ENCODE measurements at regions not wholly inside any gene's neighbourhood (a gene's known extent, or its start where the extent isn't known, plus 50 kb on each side); places are given as distances from the start of the nearest gene placed in this dataset.

GRCh38 chr5:28743716-28744110 is 1705.3 kb upstream of the CDH9 start:
- H3K36me3 ChIP-seq = no peaks in the 10 kb centered on the region
- no peak overlapping the region for H3K27ac ChIP-seq
- H3K4me1 ChIP-seq (replicated peaks) = no peaks in the 10 kb centered on the region
- no peaks in the 10 kb centered on the region for H3K9me3 ChIP-seq (replicated peaks)
- no peak for DNase-seq (ENCODE audit: low read depth in 1 of 2, low spot score in 2 of 2)
- no peak overlapping the region for H3K4me3 ChIP-seq
- no peaks in the 10 kb centered on the region for H3K27me3 ChIP-seq (replicated peaks)

GRCh38 chr5:28743025-28743715 is 1704.8 kb upstream of the CDH9 start:
- H3K9me3 ChIP-seq (replicated peaks) = no peaks in the 10 kb centered on the region
- no peak overlapping the region for H3K27ac ChIP-seq
- no peaks in the 10 kb centered on the region for H3K27me3 ChIP-seq (replicated peaks)
- H3K36me3 ChIP-seq = no peaks in the 10 kb centered on the region
- no peaks in the 10 kb centered on the region for H3K4me1 ChIP-seq (replicated peaks)
- no peak for DNase-seq (ENCODE audit: low read depth in 1 of 2, low spot score in 2 of 2)
- H3K4me3 ChIP-seq = no peak overlapping the region

GRCh38 chr5:28737682-28738081 is 1699.3 kb upstream of the CDH9 start:
- no peak overlapping the region for H3K4me3 ChIP-seq
- no peaks in the 10 kb centered on the region for H3K27me3 ChIP-seq (replicated peaks)
- no peaks in the 10 kb centered on the region for H3K4me1 ChIP-seq (replicated peaks)
- H3K27ac ChIP-seq = no peak overlapping the region
- no peaks in the 10 kb centered on the region for H3K9me3 ChIP-seq (replicated peaks)
- DNase-seq (ENCODE audit: low read depth in 1 of 2, low spot score in 2 of 2) = no peak
- no peaks in the 10 kb centered on the region for H3K36me3 ChIP-seq

- Histone ChIP-seq H3K9me3 (replicated peaks) (no peaks in the 10 kb centered on the region), H3K4me1 (replicated peaks) (no peaks in the 10 kb centered on the region), H3K4me3 (no peak overlapping the region), H3K27me3 (replicated peaks) (no peaks in the 10 kb centered on the region), H3K36me3 (no peaks in the 10 kb centered on the region), H3K27ac (no peak overlapping the region)
- DNase-seq (ENCODE audit: low read depth in 1 of 2, low spot score in 2 of 2) = no peak
Measured at GRCh38 chr5:28737222-28737621, 1698.8 kb upstream of the CDH9 start.

- Histone ChIP-seq H3K27ac (no peak overlapping the region), H3K9me3 (replicated peaks) (no peaks in the 10 kb centered on the region), H3K4me3 (no peak overlapping the region), H3K27me3 (replicated peaks) (no peaks in the 10 kb centered on the region), H3K4me1 (replicated peaks) (no peaks in the 10 kb centered on the region), H3K36me3 (no peaks in the 10 kb centered on the region)
- no peak for DNase-seq (ENCODE audit: low read depth in 1 of 2, low spot score in 2 of 2)
Measured at GRCh38 chr5:28734396-28734795, 1696.0 kb upstream of the CDH9 start.

- no peaks in the 10 kb centered on the region for H3K9me3 ChIP-seq (replicated peaks)
- H3K27ac ChIP-seq = no peak overlapping the region
- no peak for DNase-seq (ENCODE audit: low read depth in 1 of 2, low spot score in 2 of 2)
- no peak overlapping the region for H3K4me3 ChIP-seq
- no peaks in the 10 kb centered on the region for H3K27me3 ChIP-seq (replicated peaks)
- no peaks in the 10 kb centered on the region for H3K4me1 ChIP-seq (replicated peaks)
- H3K36me3 ChIP-seq = no peaks in the 10 kb centered on the region
Measured at GRCh38 chr5:28729067-28729466, 1690.7 kb upstream of the CDH9 start.

- Histone ChIP-seq H3K9me3 (replicated peaks) (no peaks in the 10 kb centered on the region), H3K36me3 (no peaks in the 10 kb centered on the region), H3K4me1 (replicated peaks) (no peaks in the 10 kb centered on the region), H3K27ac (no peak overlapping the region), H3K27me3 (replicated peaks) (no peaks in the 10 kb centered on the region), H3K4me3 (no peak overlapping the region)
- no peak for DNase-seq (ENCODE audit: low read depth in 1 of 2, low spot score in 2 of 2)
Measured at GRCh38 chr5:28726815-28727214, 1688.4 kb upstream of the CDH9 start.

- no peaks in the 10 kb centered on the region for H3K36me3 ChIP-seq
- H3K27ac ChIP-seq = no peak overlapping the region
- DNase-seq (ENCODE audit: low read depth in 1 of 2, low spot score in 2 of 2) = no peak
- no peaks in the 10 kb centered on the region for H3K27me3 ChIP-seq (replicated peaks)
- no peaks in the 10 kb centered on the region for H3K4me1 ChIP-seq (replicated peaks)
- no peaks in the 10 kb centered on the region for H3K9me3 ChIP-seq (replicated peaks)
- H3K4me3 ChIP-seq = no peak overlapping the region
Measured at GRCh38 chr5:28725001-28725400, 1686.6 kb upstream of the CDH9 start.

GRCh38 chr5:28714907-28715698 is 1676.7 kb upstream of the CDH9 start:
- Histone ChIP-seq H3K4me1 (replicated peaks) (no peaks in the 10 kb centered on the region), H3K27me3 (replicated peaks) (no peaks in the 10 kb centered on the region), H3K27ac (no peak overlapping the region), H3K36me3 (no peaks in the 10 kb centered on the region), H3K4me3 (no peak overlapping the region), H3K9me3 (replicated peaks) (no peaks in the 10 kb centered on the region)
- no peak for DNase-seq (ENCODE audit: low read depth in 1 of 2, low spot score in 2 of 2)

- no peak for DNase-seq (ENCODE audit: low read depth in 1 of 2, low spot score in 2 of 2)
- H3K36me3 ChIP-seq = no peaks in the 10 kb centered on the region
- H3K27ac ChIP-seq = no peak overlapping the region
- H3K27me3 ChIP-seq (replicated peaks) = no peaks in the 10 kb centered on the region
- H3K9me3 ChIP-seq (replicated peaks) = no peaks in the 10 kb centered on the region
- H3K4me3 ChIP-seq = no peak overlapping the region
- no peaks in the 10 kb centered on the region for H3K4me1 ChIP-seq (replicated peaks)
Measured at GRCh38 chr5:28710360-28710759, 1672.0 kb upstream of the CDH9 start.

GRCh38 chr5:28708472-28708871 is 1670.1 kb upstream of the CDH9 start:
- H3K9me3 ChIP-seq (replicated peaks) = no peaks in the 10 kb centered on the region
- H3K4me1 ChIP-seq (replicated peaks) = no peaks in the 10 kb centered on the region
- H3K4me3 ChIP-seq = no peak overlapping the region
- no peaks in the 10 kb centered on the region for H3K36me3 ChIP-seq
- no peaks in the 10 kb centered on the region for H3K27me3 ChIP-seq (replicated peaks)
- no peak overlapping the region for H3K27ac ChIP-seq
- DNase-seq (ENCODE audit: low read depth in 1 of 2, low spot score in 2 of 2) = no peak

- DNase-seq (ENCODE audit: low read depth in 1 of 2, low spot score in 2 of 2) = no peak
- no peaks in the 10 kb centered on the region for H3K4me1 ChIP-seq (replicated peaks)
Measured at GRCh38 chr5:28707706-28708105, 1669.3 kb upstream of the CDH9 start.

GRCh38 chr5:28703651-28704260 is 1665.4 kb upstream of the CDH9 start:
- Histone ChIP-seq H3K27ac (no peak overlapping the region), H3K27me3 (replicated peaks) (no peaks in the 10 kb centered on the region), H3K4me1 (replicated peaks) (no peaks in the 10 kb centered on the region), H3K9me3 (replicated peaks) (no peaks in the 10 kb centered on the region), H3K36me3 (no peaks in the 10 kb centered on the region), H3K4me3 (no peak overlapping the region)
- DNase-seq (ENCODE audit: low read depth in 1 of 2, low spot score in 2 of 2) = no peak

More at GRCh38 chr5:28707706-28708105, 1669.3 kb upstream of the CDH9 start:
- no peaks in the 10 kb centered on the region for H3K27me3 ChIP-seq (replicated peaks)
- no peak overlapping the region for H3K27ac ChIP-seq
- H3K4me3 ChIP-seq = no peak overlapping the region
- H3K9me3 ChIP-seq (replicated peaks) = no peaks in the 10 kb centered on the region
- H3K36me3 ChIP-seq = no peaks in the 10 kb centered on the region

GRCh38 chr5:28691526-28691925 is 1653.1 kb upstream of the CDH9 start:
- no peak for DNase-seq (ENCODE audit: low read depth in 1 of 2, low spot score in 2 of 2)

More at GRCh38 chr5:28691526-28691925, 1653.1 kb upstream of the CDH9 start:
- Histone ChIP-seq H3K4me3 (no peak overlapping the region), H3K27ac (no peak overlapping the region), H3K4me1 (replicated peaks) (no peaks in the 10 kb centered on the region), H3K9me3 (replicated peaks) (no peaks in the 10 kb centered on the region), H3K27me3 (replicated peaks) (no peaks in the 10 kb centered on the region), H3K36me3 (no peaks in the 10 kb centered on the region)

Measured in SJSA1 (cell line).